ENCODE measurements at regions not wholly inside any gene's neighbourhood (a gene's known extent, or its start where the extent isn't known, plus 50 kb on each side); places are given as distances from the start of the nearest gene placed in this dataset.

DNA sequence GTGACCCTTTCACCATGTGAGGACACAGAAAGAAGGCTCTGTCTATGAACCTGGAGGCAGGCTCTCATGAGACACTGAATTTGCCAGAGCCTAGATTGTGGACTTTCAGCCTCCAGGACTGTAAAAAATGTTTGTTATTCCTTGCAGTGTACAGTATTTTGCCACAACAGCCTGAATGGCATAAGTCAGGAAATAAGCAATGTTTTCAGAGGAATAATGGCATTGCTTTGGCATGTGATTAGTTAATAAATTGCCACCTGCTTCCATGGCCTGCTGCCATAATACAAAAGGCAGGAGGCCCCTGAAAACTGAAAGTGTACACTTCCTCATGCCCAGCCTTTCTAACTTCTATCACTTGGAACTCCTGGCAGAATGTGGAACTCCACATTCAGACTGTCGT lies 408.1 kb downstream of the GADD45G start:
- Histone ChIP-seq H3K4me2 (ENCODE audit: low read length, poor library complexity, severe bottlenecking) (no peak overlapping the region), H3K23ac (ENCODE audit: low read length in 2 of 2) (no peak overlapping the region), H2BK12ac (ENCODE audit: low read length in 2 of 2) (no peak overlapping the region), H4K91ac (ENCODE audit: low read length) (no peak overlapping the region), H3K4me1 (ENCODE audit: control insufficient read depth, insufficient read depth, low read depth, low read length) (peaks cover 4% of the 10 kb centered on the region), H3K79me1 (replicated peaks; ENCODE audit: low read length, poor library complexity, severe bottlenecking) (no peaks in the 10 kb centered on the region), H2AK5ac (ENCODE audit: low read length, severe bottlenecking) (no peak overlapping the region), H3K4ac (ENCODE audit: low read depth in 1 of 2, low read length in 2 of 2) (no peak overlapping the region), H2BK5ac (ENCODE audit: low read depth, low read length, poor library complexity, severe bottlenecking) (no peak overlapping the region), H3K14ac (ENCODE audit: low read length in 2 of 2) (no peak overlapping the region), H3K9ac (ENCODE audit: low read length) (no peak overlapping the region), H3K4me3 (ENCODE audit: insufficient read depth in 1 of 2, low read depth in 1 of 2, low read length in 2 of 2) (no peak overlapping the region), H2AFZ (ENCODE audit: low read depth, low read length) (no peak overlapping the region), H3K27ac (ENCODE audit: low read length, poor library complexity, severe bottlenecking) (no peak overlapping the region), H2BK120ac (ENCODE audit: low read depth, low read length) (no peak overlapping the region), H3K27me3 (ENCODE audit: control insufficient read depth in 1 of 2, insufficient read depth in 1 of 2, low read length in 2 of 2) (peaks cover 0 to 29% of the 10 kb centered on the region in 2 experiments), H2BK15ac (ENCODE audit: low read depth, poor library complexity, severe bottlenecking) (no peak overlapping the region), H3K36me3 (ENCODE audit: control insufficient read depth in 1 of 2, insufficient read depth in 2 of 2, low read depth in 1 of 2, low read length in 2 of 2) (no peaks in the 10 kb centered on the region), H3K18ac (ENCODE audit: low read depth in 1 of 2, low read length in 2 of 2) (no peak overlapping the region), H4K8ac (ENCODE audit: low read length) (no peak overlapping the region), H3K9me3 (ENCODE audit: control insufficient read depth, low read length) (no peaks in the 10 kb centered on the region)
- 86% methylated on average over 1 of the region's 1 CpG for WGBS
- DNase-seq = no peak

DNA sequence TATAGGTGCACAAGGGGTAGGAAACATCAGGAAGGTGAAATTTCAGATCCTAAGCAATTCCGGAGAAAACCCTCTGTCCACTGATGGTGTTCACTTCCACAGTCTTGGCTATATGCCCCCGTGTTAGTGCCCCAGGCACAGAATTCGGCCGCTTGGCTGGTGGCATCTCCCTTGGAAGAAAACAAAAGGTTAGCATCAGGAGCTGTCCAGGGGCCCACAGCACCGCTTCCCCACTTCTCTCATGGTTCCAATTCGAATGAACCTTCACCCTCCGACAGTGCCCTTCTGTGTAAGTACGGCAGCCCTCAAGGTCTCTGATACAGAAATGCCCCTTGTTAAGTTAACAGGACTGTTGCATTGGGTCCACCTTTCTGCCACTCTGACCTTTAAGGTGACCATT lies 409.0 kb downstream of the GADD45G start:
- no peaks in the 10 kb centered on the region for H3K36me3 ChIP-seq (ENCODE audit: control insufficient read depth in 1 of 2, insufficient read depth in 2 of 2, low read depth in 1 of 2, low read length in 2 of 2)
- H2AK5ac ChIP-seq (ENCODE audit: low read length, severe bottlenecking) = peak overlapping the region; percentile 34
- no peak overlapping the region for H2BK12ac ChIP-seq (ENCODE audit: low read length in 2 of 2)
- no peak overlapping the region for H3K18ac ChIP-seq (ENCODE audit: low read depth in 1 of 2, low read length in 2 of 2)
- peaks cover 0 to 37% of the 10 kb centered on the region in 2 experiments for H3K27me3 ChIP-seq (ENCODE audit: control insufficient read depth in 1 of 2, insufficient read depth in 1 of 2, low read length in 2 of 2)
- H3K4me1 ChIP-seq (ENCODE audit: control insufficient read depth, insufficient read depth, low read depth, low read length) = peaks cover 2% of the 10 kb centered on the region
- H2AFZ ChIP-seq (ENCODE audit: low read depth, low read length) = no peak overlapping the region
- H3K4me2 ChIP-seq (ENCODE audit: low read length, poor library complexity, severe bottlenecking) = no peak overlapping the region
- H3K4ac ChIP-seq (ENCODE audit: low read depth in 1 of 2, low read length in 2 of 2) = no peak overlapping the region
- no peak overlapping the region for H3K9ac ChIP-seq (ENCODE audit: low read length)
- H4K91ac ChIP-seq (ENCODE audit: low read length) = no peak overlapping the region
- H3K4me3 ChIP-seq (ENCODE audit: insufficient read depth in 1 of 2, low read depth in 1 of 2, low read length in 2 of 2) = no peak overlapping the region
- H2BK15ac ChIP-seq (ENCODE audit: low read depth, poor library complexity, severe bottlenecking) = no peak overlapping the region
- no peak overlapping the region for H3K23ac ChIP-seq (ENCODE audit: low read length in 2 of 2)
- H4K8ac ChIP-seq (ENCODE audit: low read length) = no peak overlapping the region
- no peak overlapping the region for H2BK5ac ChIP-seq (ENCODE audit: low read depth, low read length, poor library complexity, severe bottlenecking)
- no peaks in the 10 kb centered on the region for H3K9me3 ChIP-seq (ENCODE audit: control insufficient read depth, low read length)
- no peak for DNase-seq
- H3K79me1 ChIP-seq (replicated peaks; ENCODE audit: low read length, poor library complexity, severe bottlenecking) = no peaks in the 10 kb centered on the region
- WGBS = 97% methylated on average over 8 of the region's 8 CpGs
- H2BK120ac ChIP-seq (ENCODE audit: low read depth, low read length) = no peak overlapping the region
- no peak overlapping the region for H3K14ac ChIP-seq (ENCODE audit: low read length in 2 of 2)
- no peak overlapping the region for H3K27ac ChIP-seq (ENCODE audit: low read length, poor library complexity, severe bottlenecking)

- whole genome bisulfite sequencing = 95% methylated on average over 9 of the region's 9 CpGs
- no peak overlapping the region for H2BK15ac ChIP-seq (ENCODE audit: low read depth, poor library complexity, severe bottlenecking)
Observed at GRCh38 chr9:90014421-90014820, 409.6 kb downstream of the GADD45G start.

DNA sequence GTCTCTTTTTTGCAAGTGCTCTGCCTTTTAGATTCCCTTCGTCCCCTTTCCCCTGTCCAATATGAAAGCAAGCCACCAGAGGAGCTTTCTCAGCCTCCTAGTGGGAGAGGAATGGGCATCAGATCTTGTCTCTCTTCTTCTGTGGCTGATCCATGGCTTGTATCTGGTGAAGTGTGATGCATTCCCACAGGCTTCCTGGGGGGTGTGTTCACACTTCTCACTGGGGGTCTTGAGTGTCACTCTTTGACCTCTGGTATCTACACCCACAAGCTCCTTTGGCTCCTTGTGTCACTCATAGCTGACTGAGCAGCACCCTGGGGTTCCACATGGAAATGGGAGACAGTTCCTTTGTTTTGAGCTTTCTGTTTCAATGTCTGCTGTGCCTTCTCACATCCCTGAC lies 411.5 kb downstream of the GADD45G start:
- Histone ChIP-seq H2BK12ac (ENCODE audit: low read length in 2 of 2) (no peak overlapping the region), H3K18ac (ENCODE audit: low read depth in 1 of 2, low read length in 2 of 2) (no peak overlapping the region), H2AK5ac (ENCODE audit: low read length, severe bottlenecking) (no peak overlapping the region), H3K79me1 (replicated peaks; ENCODE audit: low read length, poor library complexity, severe bottlenecking) (no peaks in the 10 kb centered on the region), H3K4me3 (ENCODE audit: insufficient read depth in 1 of 2, low read depth in 1 of 2, low read length in 2 of 2) (no peak overlapping the region), H3K9me3 (ENCODE audit: control insufficient read depth, low read length) (no peaks in the 10 kb centered on the region), H3K4ac (ENCODE audit: low read depth in 1 of 2, low read length in 2 of 2) (no peak overlapping the region), H2BK15ac (ENCODE audit: low read depth, poor library complexity, severe bottlenecking) (no peak overlapping the region), H3K27ac (ENCODE audit: low read length, poor library complexity, severe bottlenecking) (no peak overlapping the region), H3K14ac (ENCODE audit: low read length in 2 of 2) (no peak overlapping the region), H2BK120ac (ENCODE audit: low read depth, low read length) (no peak overlapping the region), H4K91ac (ENCODE audit: low read length) (no peak overlapping the region), H3K36me3 (ENCODE audit: control insufficient read depth in 1 of 2, insufficient read depth in 2 of 2, low read depth in 1 of 2, low read length in 2 of 2) (no peaks in the 10 kb centered on the region), H2AFZ (ENCODE audit: low read depth, low read length) (no peak overlapping the region), H4K8ac (ENCODE audit: low read length) (no peak overlapping the region), H3K27me3 (ENCODE audit: control insufficient read depth in 1 of 2, insufficient read depth in 1 of 2, low read length in 2 of 2) (peaks cover 0 to 46% of the 10 kb centered on the region in 2 experiments), H3K23ac (ENCODE audit: low read length in 2 of 2) (no peak overlapping the region), H3K4me1 (ENCODE audit: control insufficient read depth, insufficient read depth, low read depth, low read length) (peaks cover 2% of the 10 kb centered on the region), H3K4me2 (ENCODE audit: low read length, poor library complexity, severe bottlenecking) (no peak overlapping the region), H2BK5ac (ENCODE audit: low read depth, low read length, poor library complexity, severe bottlenecking) (no peak overlapping the region), H3K9ac (ENCODE audit: low read length) (no peak overlapping the region)
- DNase-seq = no peak
- WGBS = no CpG with 5 or more reads among the region's 1 CpG

More at GRCh38 chr9:90014421-90014820, 409.6 kb downstream of the GADD45G start:
- Histone ChIP-seq H3K4me2 (ENCODE audit: low read length, poor library complexity, severe bottlenecking) (no peak overlapping the region), H3K18ac (ENCODE audit: low read depth in 1 of 2, low read length in 2 of 2) (no peak overlapping the region), H4K8ac (ENCODE audit: low read length) (no peak overlapping the region), H3K27ac (ENCODE audit: low read length, poor library complexity, severe bottlenecking) (no peak overlapping the region), H3K4me1 (ENCODE audit: control insufficient read depth, insufficient read depth, low read depth, low read length) (peaks cover 2% of the 10 kb centered on the region), H2AFZ (ENCODE audit: low read depth, low read length) (no peak overlapping the region), H2BK5ac (ENCODE audit: low read depth, low read length, poor library complexity, severe bottlenecking) (no peak overlapping the region), H3K36me3 (ENCODE audit: control insufficient read depth in 1 of 2, insufficient read depth in 2 of 2, low read depth in 1 of 2, low read length in 2 of 2) (no peaks in the 10 kb centered on the region), H3K9ac (ENCODE audit: low read length) (no peak overlapping the region), H3K9me3 (ENCODE audit: control insufficient read depth, low read length) (no peaks in the 10 kb centered on the region), H2AK5ac (ENCODE audit: low read length, severe bottlenecking) (no peak overlapping the region), H3K14ac (ENCODE audit: low read length in 2 of 2) (no peak overlapping the region), H2BK12ac (ENCODE audit: low read length in 2 of 2) (no peak overlapping the region), H4K91ac (ENCODE audit: low read length) (no peak overlapping the region), H3K79me1 (replicated peaks; ENCODE audit: low read length, poor library complexity, severe bottlenecking) (no peaks in the 10 kb centered on the region), H3K27me3 (ENCODE audit: control insufficient read depth in 1 of 2, insufficient read depth in 1 of 2, low read length in 2 of 2) (peaks cover 0 to 43% of the 10 kb centered on the region in 2 experiments), H3K4me3 (ENCODE audit: insufficient read depth in 1 of 2, low read depth in 1 of 2, low read length in 2 of 2) (no peak overlapping the region), H3K23ac (ENCODE audit: low read length in 2 of 2) (no peak overlapping the region), H2BK120ac (ENCODE audit: low read depth, low read length) (no peak overlapping the region), H3K4ac (ENCODE audit: low read depth in 1 of 2, low read length in 2 of 2) (no peak overlapping the region)
- no peak for DNase-seq
